HepG2 (cell line): ENCODE measurements at regions not wholly inside any gene's neighbourhood (a gene's known extent, or its start where the extent isn't known, plus 50 kb on each side); places are given as distances from the start of the nearest gene placed in this dataset.

Experiments used
- ATAC-seq: fragments of 200-7000 bp; cut with Tn5 transposase; 3 replicates; pipeline ENCODE4 v1.9.1; 2020; ENCODE audit warnings: mild to moderate bottlenecking, moderate library complexity
- BruUV-seq: library from RNA; stranded (reverse); fragments of 400-500 nt; replicated peaks from 2 replicates; lab custom pipeline; 2021; lab: Mats Ljungman, UMichigan
- CTCF ChIA-PET: fragments of 300-600 bp; formaldehyde crosslinking; extraction: SDS; loops from one replicate; lab custom pipeline; 2021; ENCODE audit warnings: low total read pairs, inconsistent platforms, low intra/inter-chr PET ratio; lab: Yijun Ruan, JAX
- POLR2A ChIA-PET: fragments of 350-600 bp; sonication (Branson Sonifier 250); formaldehyde crosslinking; loops from one replicate; lab custom pipeline; 2020; ENCODE audit warnings: antibody characterized with exemption, inconsistent platforms; lab: Yijun Ruan, JAX
- DNase-seq: peaks from one replicate; pipeline ENCODE4 v3.0.0-alpha.2; 2015; ENCODE audit warnings: low spot score
- FAIRE-seq: peaks from 3 replicates; lab custom pipeline; 2011; peaks lifted over from hg19 to GRCh38; lab: Jason Lieb, UNC
- H2AFZ ChIP-seq: one replicate; pipeline ENCODE4 v1.6.1; 2011; ENCODE audit warnings: low read length, inconsistent platforms
- H3K27ac ChIP-seq: fragments of 300-600 bp; 3 replicates; pipeline ENCODE4 v1.8.0; 2011; ENCODE audit warnings: mixed run types, mild to moderate bottlenecking, mixed read lengths, low read length, inconsistent platforms; ENCODE audit not compliant: insufficient read depth; ENCODE audit errors: extremely low read length
- H3K27me3 ChIP-seq, 2 experiments: fragments of 200-600 bp in 1 of 2; 2 replicates in 1 of 2; 3 replicates in 1 of 2; pipeline versions ENCODE4 v1.6.0 to v1.8.0; 2011; ENCODE audit warnings: low read length in 2 of 2, mild to moderate bottlenecking in 2 of 2, moderate library complexity in 2 of 2, inconsistent platforms in 1 of 2; ENCODE audit not compliant: insufficient read depth in 2 of 2, control insufficient read depth in 1 of 2
- H3K36me3 ChIP-seq, 2 experiments: fragments of 200-600 bp in 1 of 2; replicated peaks in 1 of 2; 2 replicates in 1 of 2; 3 replicates in 1 of 2; pipeline versions ENCODE4 v1.5.1 to v1.8.0; 2011; ENCODE audit warnings: low read length in 2 of 2, inconsistent platforms in 1 of 2; ENCODE audit not compliant: insufficient read depth in 2 of 2, control insufficient read depth in 1 of 2
- H3K4me1 ChIP-seq: 2 replicates; pipeline ENCODE4 v1.5.1; 2012; ENCODE audit warnings: low read length, inconsistent platforms; ENCODE audit not compliant: insufficient read depth
- H3K4me2 ChIP-seq: 2 replicates; pipeline ENCODE4 v1.6.0; 2011; ENCODE audit warnings: low read depth, low read length, inconsistent platforms
- H3K4me3 ChIP-seq, 3 experiments: fragments of 200-600 bp in 1 of 3; sonication (generic), shearing (Covaris generic) in 1 of 3; replicated peaks in 1 of 3; 2 replicates each; pipeline ENCODE4 v1.5.1; 2011 to 2016; ENCODE audit warnings: low read length in 3 of 3, inconsistent platforms in 2 of 3, low read depth in 2 of 3, mild to moderate bottlenecking in 2 of 3, control low read depth in 1 of 3, mixed read lengths in 1 of 3; ENCODE audit not compliant: insufficient read depth in 1 of 3
- H3K79me2 ChIP-seq: one replicate; pipeline ENCODE4 v1.6.1; 2011; ENCODE audit warnings: low read length, inconsistent platforms; ENCODE audit not compliant: insufficient read depth
- H3K9ac ChIP-seq: 2 replicates; pipeline ENCODE4 v1.6.0; 2011; ENCODE audit warnings: mild to moderate bottlenecking, low read depth, low read length, inconsistent platforms; ENCODE audit not compliant: insufficient read depth
- H3K9me3 ChIP-seq: 2 replicates; pipeline ENCODE4 v1.5.1; 2012; ENCODE audit warnings: mild to moderate bottlenecking, low read length
- H4K20me1 ChIP-seq: 2 replicates; pipeline ENCODE4 v1.6.0; 2011; ENCODE audit warnings: inconsistent platforms, mild to moderate bottlenecking, low read length, moderate library complexity; ENCODE audit not compliant: insufficient read depth
- JUN ChIP-seq: sonication (generic); formaldehyde crosslinking; IDR thresholded peaks from 2 replicates; pipeline ENCODE4 v1.4.0; 2020; ENCODE audit warnings: mild to moderate bottlenecking, missing genetic modification reagents
- NONO ChIP-seq, 2 experiments: fragments of 450-650 bp in 1 of 2; sonication (generic) in 1 of 2; formaldehyde crosslinking in 1 of 2; IDR thresholded peaks in 1 of 2; conservative IDR thresholded peaks in 1 of 2; 2 replicates each; pipeline versions ENCODE4 v1.6.1 to v1.8.0; 2017 to 2022; ENCODE audit warnings: mild to moderate bottlenecking in 1 of 2, missing genetic modification reagents in 1 of 2, moderate library complexity in 1 of 2
- POLR2A ChIP-seq, 2 experiments: IDR thresholded peaks; 2 replicates each; pipeline ENCODE4 v1.6.1; 2011; ENCODE audit warnings: low read depth in 2 of 2, low read length in 2 of 2, mild to moderate bottlenecking in 1 of 2, moderate library complexity in 1 of 2; ENCODE audit not compliant: insufficient read depth in 1 of 2
- TOE1 ChIP-seq: sonication (generic); formaldehyde crosslinking; IDR thresholded peaks from 2 replicates; pipeline ENCODE4 v1.4.0; 2020; ENCODE audit warnings: mild to moderate bottlenecking, missing genetic modification reagents
- ZBTB25 ChIP-seq: IDR thresholded peaks from 2 replicates; pipeline ENCODE4 v1.6.1; 2018; ENCODE audit warnings: missing genetic modification reagents
- ZBTB34 ChIP-seq: sonication (generic); formaldehyde crosslinking; IDR thresholded peaks from 2 replicates; pipeline ENCODE4 v1.8.0; 2022; ENCODE audit warnings: mild to moderate bottlenecking, missing genetic modification reagents
- ZNF629 ChIP-seq: sonication (generic); formaldehyde crosslinking; conservative IDR thresholded peaks from 2 replicates; pipeline ENCODE4 v1.5.0; 2020; ENCODE audit warnings: missing genetic modification reagents
- ZNF891 ChIP-seq: sonication (generic); formaldehyde crosslinking; IDR thresholded peaks from 2 replicates; pipeline ENCODE4 v1.5.0; 2020; ENCODE audit warnings: mild to moderate bottlenecking, missing genetic modification reagents
- in situ Hi-C: cut with HindIII; loops from 2 replicates; pipeline ENCODE4 v1.10.0; 2017; ENCODE audit warnings: low pct_unique_long_range_greater_than_20kb; ENCODE audit not compliant: extremely low pct_ligation_motif_present
- intact Hi-C: fragments of 100-400 bp; cut with micrococcal nuclease; formaldehyde crosslinking; loops from one replicate; pipeline ENCODE4 v1.10.0; 2022; ENCODE audit not compliant: unreplicated experiment

- FAIRE-seq = no peak
- Histone ChIP-seq H3K36me3 (no peaks in the 10 kb centered on the region), H3K4me3 (no peak overlapping the region), H3K4me2 (no peak overlapping the region), H2AFZ (no peak overlapping the region), H3K4me1 (no peaks in the 10 kb centered on the region), H4K20me1 (no peaks in the 10 kb centered on the region), H3K27ac (no peak overlapping the region), H3K9me3 (no peaks in the 10 kb centered on the region), H3K27me3 (no peaks in the 10 kb centered on the region), H3K79me2 (no peaks in the 10 kb centered on the region), H3K9ac (no peak overlapping the region)
- BruUV-seq = no TSS peak
- DNase-seq = no peak
- intact Hi-C loops (no loop called here), in situ Hi-C loops (no loop called here)
- ChIA-PET CTCF (no interaction called here), POLR2A (no interaction called here)
- no peak for ATAC-seq
- TF ChIP-seq ZBTB34 (CRISPR knock-in tag) (no peak), ZNF629 (CRISPR knock-in tag) (no peak), TOE1 (no peak), ZBTB25 (CRISPR knock-in tag) (no peak), JUN (CRISPR knock-in tag) (no peak), POLR2A (IDR thresholded peaks at IDR 0.05; ENCODE audit: insufficient read depth in 1 of 2, low read depth in 2 of 2, low read length in 2 of 2) (no peak), NONO (IDR thresholded peaks at IDR 0.05) (no peak), NONO (CRISPR knock-in tag; conservative IDR thresholded peaks at IDR 0.05) (no peak), ZNF891 (no peak)
Measured at GRCh38 chr3:143185401-143185800, 65.8 kb downstream of the CHST2 start.
